GM12878 (cell line): ENCODE measurements at regions not wholly inside any gene's neighbourhood (a gene's known extent, or its start where the extent isn't known, plus 50 kb on each side); places are given as distances from the start of the nearest gene placed in this dataset.

Experiments
- ATAC-seq: fragments of 200-7000 bp; cut with Tn5 transposase; 3 replicates; pipeline ENCODE4 v1.9.1; 2020; ENCODE audit warnings: mild to moderate bottlenecking, moderate library complexity
- BruUV-seq: library from RNA; stranded (reverse); fragments of 400-500 nt; replicated peaks from 2 replicates; lab custom pipeline; 2021; lab: Mats Ljungman, UMichigan
- CTCF ChIA-PET: fragments of 300-600 bp; sonication (Branson Sonifier 250); formaldehyde crosslinking; extraction: SDS; loops from one replicate; lab custom pipeline; 2021; ENCODE audit warnings: inconsistent platforms; lab: Yijun Ruan, JAX
- POLR2A ChIA-PET: fragments of 350-600 bp; formaldehyde crosslinking; extraction: SDS; loops from one replicate; lab custom pipeline; 2021; ENCODE audit warnings: inconsistent platforms; lab: Charles Lee
- RAD21 ChIA-PET: fragments of 300-600 bp; sonication (Branson Sonifier 250); formaldehyde crosslinking; loops from one replicate; lab custom pipeline; 2023; ENCODE audit warnings: antibody characterized with exemption; ENCODE audit not compliant: unreplicated experiment; lab: Charles Lee
- SMC1A ChIA-PET: fragments of 300-600 bp; sonication (Branson Sonifier 250); formaldehyde crosslinking; loops from one replicate; lab custom pipeline; 2023; ENCODE audit not compliant: unreplicated experiment, uncharacterized antibody; lab: Charles Lee
- DNase-seq: peaks from one replicate; pipeline ENCODE4 v3.0.0-alpha.2; 2011; ENCODE audit warnings: low read depth, low spot score
- FAIRE-seq: peaks from 3 replicates; lab custom pipeline; 2011; peaks lifted over from hg19 to GRCh38; lab: Jason Lieb, UNC
- H2AFZ ChIP-seq: 2 replicates; pipeline ENCODE4 v1.6.0; 2011; ENCODE audit warnings: low read depth, low read length, control low read depth; ENCODE audit not compliant: control insufficient read depth
- H3K27ac ChIP-seq: 2 replicates; pipeline ENCODE4 v1.5.1; 2011; ENCODE audit warnings: control low read depth; ENCODE audit not compliant: control insufficient read depth, insufficient read depth
- H3K27me3 ChIP-seq, 2 experiments: replicated peaks in 1 of 2; 2 replicates each; pipeline versions ENCODE4 v1.6.0 to v1.6.1; 2011; ENCODE audit warnings: low read length in 1 of 2; ENCODE audit not compliant: control insufficient read depth in 2 of 2, insufficient read depth in 2 of 2
- H3K36me3 ChIP-seq, 2 experiments: 2 replicates each; pipeline ENCODE4 v1.5.1; 2011; ENCODE audit warnings: low read length in 1 of 2; ENCODE audit not compliant: control insufficient read depth in 2 of 2, insufficient read depth in 2 of 2
- H3K4me1 ChIP-seq: 2 replicates; pipeline ENCODE4 v1.6.1; 2011; ENCODE audit warnings: mild to moderate bottlenecking, low read length, moderate library complexity, mixed read lengths; ENCODE audit not compliant: control insufficient read depth, insufficient read depth
- H3K4me2 ChIP-seq: 2 replicates; pipeline ENCODE4 v1.6.0; 2011; ENCODE audit warnings: control low read depth; ENCODE audit not compliant: control insufficient read depth, insufficient read depth
- H3K4me3 ChIP-seq: fragments of 200-600 bp; sonication (generic); 2 replicates; pipeline ENCODE4 v1.5.1; 2016
- H3K79me2 ChIP-seq: 2 replicates; pipeline ENCODE4 v1.6.0; 2011; ENCODE audit warnings: low read length; ENCODE audit not compliant: control insufficient read depth, insufficient read depth
- H3K9ac ChIP-seq: 2 replicates; pipeline ENCODE4 v1.8.0; 2011; ENCODE audit warnings: low read length, control low read depth, mixed read lengths; ENCODE audit not compliant: control insufficient read depth, insufficient read depth
- H3K9me3 ChIP-seq: replicated peaks from 3 replicates; pipeline ENCODE4 v1.5.1; 2011; ENCODE audit warnings: mild to moderate bottlenecking, low read length; ENCODE audit not compliant: control insufficient read depth, insufficient read depth
- H4K20me1 ChIP-seq: 2 replicates; pipeline ENCODE4 v1.6.0; 2011; ENCODE audit not compliant: control insufficient read depth, insufficient read depth
- BACH1 ChIP-seq: fragments of 450-650 bp; IDR thresholded peaks from 2 replicates; pipeline ENCODE4 v1.6.1; 2017; ENCODE audit warnings: mild to moderate bottlenecking, borderline replicate concordance
- CBFB ChIP-seq: IDR thresholded peaks from 2 replicates; pipeline ENCODE4 v1.6.1; 2016; ENCODE audit warnings: antibody characterized with exemption, low read depth
- EP300 ChIP-seq, 2 experiments: fragments of 150-350 bp in 1 of 2; IDR thresholded peaks; 2 replicates each; pipeline ENCODE4 v1.6.1; 2011 to 2012; ENCODE audit warnings: low read depth in 2 of 2, low read length in 2 of 2, borderline replicate concordance in 1 of 2, improper control_type of control experiment in 1 of 2, inconsistent platforms in 1 of 2; ENCODE audit not compliant: control insufficient read depth in 1 of 2
- HDAC2 ChIP-seq: fragments of 200-600 bp; sonication (generic); IDR thresholded peaks from 2 replicates; pipeline ENCODE4 v1.6.1; 2017
- KAT2A ChIP-seq: conservative IDR thresholded peaks from 2 replicates; pipeline ENCODE4 v1.6.1; 2011; ENCODE audit warnings: low read depth, low read length; ENCODE audit not compliant: control insufficient read depth
- MTA2 ChIP-seq: fragments of 450-650 bp; IDR thresholded peaks from 2 replicates; pipeline ENCODE4 v1.6.1; 2016; ENCODE audit warnings: low read depth, mild to moderate bottlenecking, moderate library complexity
- MTA3 ChIP-seq: IDR thresholded peaks from 2 replicates; pipeline ENCODE4 v1.6.1; 2012; ENCODE audit warnings: low read length, inconsistent platforms, borderline replicate concordance
- MYC ChIP-seq: IDR thresholded peaks from 2 replicates; pipeline ENCODE4 v1.6.1; 2011; ENCODE audit warnings: mild to moderate bottlenecking, low read length, moderate library complexity, inconsistent platforms; ENCODE audit not compliant: insufficient read depth, insufficient replicate concordance, insufficient read length, severe bottlenecking
- NR2C1 ChIP-seq: fragments of 450-650 bp; IDR thresholded peaks from 2 replicates; pipeline ENCODE4 v1.6.1; 2017; ENCODE audit warnings: antibody characterized with exemption, mild to moderate bottlenecking, moderate library complexity
- RAD51 ChIP-seq: fragments of 450-650 bp; IDR thresholded peaks from 2 replicates; pipeline ENCODE4 v1.6.1; 2016; ENCODE audit warnings: moderate library complexity, mild to moderate bottlenecking, inconsistent platforms
- SIX5 ChIP-seq: IDR thresholded peaks from 2 replicates; pipeline ENCODE4 v1.6.1; 2011; ENCODE audit warnings: mild to moderate bottlenecking, low read depth, low read length, moderate library complexity; ENCODE audit not compliant: severe bottlenecking
- STAT3 ChIP-seq: IDR thresholded peaks from 2 replicates; pipeline ENCODE4 v1.6.1; 2011; ENCODE audit warnings: low read depth, low read length, improper control_type of control experiment
- TCF12 ChIP-seq: IDR thresholded peaks from 2 replicates; pipeline ENCODE4 v1.6.1; 2011; ENCODE audit warnings: low read depth, mild to moderate bottlenecking, low read length
- ZBED1 ChIP-seq: IDR thresholded peaks from 2 replicates; pipeline ENCODE4 v1.6.1; 2016; ENCODE audit warnings: borderline replicate concordance
- ZNF622 ChIP-seq: fragments of 450-650 bp; IDR thresholded peaks from 2 replicates; pipeline ENCODE4 v1.6.1; 2017; ENCODE audit warnings: mild to moderate bottlenecking, inconsistent platforms
- ZSCAN29 ChIP-seq: fragments of 450-650 bp; IDR thresholded peaks from 2 replicates; pipeline ENCODE4 v1.6.1; 2017; ENCODE audit warnings: mild to moderate bottlenecking, moderate library complexity
- WGBS: methylation state at CpG from one replicate; pipeline ENCODE4 v1.1.6; 2016; ENCODE audit warnings: low lambda C conversion rate; ENCODE audit not compliant: insufficient replicate concordance, insufficient coverage; ENCODE audit errors: missing lambda C conversion rate; 5-methylcytosine and 5-hydroxymethylcytosine counted together
- in situ Hi-C: fragments of 300-500 bp; cut with MboI; formaldehyde crosslinking; loops from 9 replicates; pipeline ENCODE4 v1.14.3; 2018; ENCODE audit warnings: mixed read lengths
- intact Hi-C: fragments of 100-400 bp; cut with micrococcal nuclease; formaldehyde crosslinking; loops from one replicate; pipeline ENCODE4 v1.14.2; 2022; ENCODE audit not compliant: unreplicated experiment
- TF ChIP-seq, protein P1 (sequence below): fragments of 450-650 bp; formaldehyde crosslinking; IDR thresholded peaks from 2 replicates; pipeline ENCODE4 v1.4.0; 2022; ENCODE audit warnings: mild to moderate bottlenecking, moderate library complexity

DNA sequence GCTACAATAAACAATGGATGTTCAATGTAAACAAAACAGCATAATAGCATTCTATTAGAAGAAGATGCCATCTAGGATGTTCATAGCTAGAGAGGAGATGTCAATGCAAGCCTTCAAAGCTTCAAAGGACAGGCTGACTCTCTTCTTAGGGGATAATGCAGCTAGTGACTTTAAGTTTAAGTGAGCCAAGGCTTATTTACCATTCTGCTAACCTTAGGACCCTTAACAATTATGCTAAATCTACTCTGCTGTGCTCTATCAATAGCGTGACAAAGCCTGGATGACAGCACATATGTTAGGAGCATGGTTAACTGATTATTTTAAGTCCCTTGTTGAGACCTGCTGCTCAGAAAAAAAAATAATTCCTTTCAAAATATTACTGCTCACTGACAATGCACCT is 106.0 kb upstream of the SSTR1 start:
- WGBS: 32% methylated on average over 1 of the region's 1 CpG
- POLR2A ChIA-PET: no interaction called here
- Histone ChIP-seq H3K4me3 (no peak overlapping the region), H3K27ac (no peak overlapping the region), H3K79me2 (no peaks in the 10 kb centered on the region), H3K9ac (no peak overlapping the region), H3K4me2 (no peak overlapping the region), H3K4me1 (no peaks in the 10 kb centered on the region), H3K9me3 (no peaks in the 10 kb centered on the region; the same call in 2 of the 3 replicates), H3K36me3 (no peaks in the 10 kb centered on the region), H3K27me3 (no peaks in the 10 kb centered on the region), H4K20me1 (no peaks in the 10 kb centered on the region), H2AFZ (no peak overlapping the region)
- TF ChIP-seq MTA3: no peak
- no peak for TF ChIP-seq CBFB
- no peak for TF ChIP-seq BACH1
- TF ChIP-seq NR2C1: no peak
- no peak for TF ChIP-seq STAT3
- TF ChIP-seq SIX5: no peak
- TF ChIP-seq KAT2A: no peak
- TF ChIP-seq RAD51: no peak
- TF ChIP-seq, protein P1, sequence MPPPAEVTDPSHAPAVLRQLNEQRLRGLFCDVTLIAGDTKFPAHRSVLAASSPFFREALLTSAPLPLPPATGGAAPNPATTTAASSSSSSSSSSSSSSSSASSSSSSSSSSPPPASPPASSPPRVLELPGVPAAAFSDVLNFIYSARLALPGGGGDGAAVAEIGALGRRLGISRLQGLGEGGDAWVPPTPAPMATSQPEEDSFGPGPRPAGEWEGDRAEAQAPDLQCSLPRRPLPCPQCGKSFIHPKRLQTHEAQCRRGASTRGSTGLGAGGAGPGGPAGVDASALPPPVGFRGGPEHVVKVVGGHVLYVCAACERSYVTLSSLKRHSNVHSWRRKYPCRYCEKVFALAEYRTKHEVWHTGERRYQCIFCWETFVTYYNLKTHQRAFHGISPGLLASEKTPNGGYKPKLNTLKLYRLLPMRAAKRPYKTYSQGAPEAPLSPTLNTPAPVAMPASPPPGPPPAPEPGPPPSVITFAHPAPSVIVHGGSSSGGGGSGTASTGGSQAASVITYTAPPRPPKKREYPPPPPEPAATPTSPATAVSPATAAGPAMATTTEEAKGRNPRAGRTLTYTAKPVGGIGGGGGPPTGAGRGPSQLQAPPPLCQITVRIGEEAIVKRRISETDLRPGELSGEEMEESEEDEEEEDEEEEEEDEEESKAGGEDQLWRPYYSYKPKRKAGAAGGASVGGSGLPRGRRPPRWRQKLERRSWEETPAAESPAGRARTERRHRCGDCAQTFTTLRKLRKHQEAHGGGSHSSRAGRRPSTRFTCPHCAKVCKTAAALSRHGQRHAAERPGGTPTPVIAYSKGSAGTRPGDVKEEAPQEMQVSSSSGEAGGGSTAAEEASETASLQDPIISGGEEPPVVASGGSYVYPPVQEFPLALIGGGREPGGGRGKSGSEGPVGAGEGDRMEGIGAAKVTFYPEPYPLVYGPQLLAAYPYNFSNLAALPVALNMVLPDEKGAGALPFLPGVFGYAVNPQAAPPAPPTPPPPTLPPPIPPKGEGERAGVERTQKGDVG: no peak
- no peak for TF ChIP-seq MYC
- no peak for TF ChIP-seq ZBED1
- TF ChIP-seq ZNF622: no peak
- TF ChIP-seq TCF12: no peak
- TF ChIP-seq MTA2: no peak
- no peak for TF ChIP-seq ZSCAN29
- no peak for TF ChIP-seq HDAC2
- no peak for TF ChIP-seq EP300 (IDR thresholded peaks at IDR 0.05; ENCODE audit: borderline replicate concordance in 1 of 2, control insufficient read depth in 1 of 2, low read depth in 2 of 2, low read length in 2 of 2)
- ATAC-seq (no peak), DNase-seq (no peak), FAIRE-seq (no peak)
- SMC1A ChIA-PET: no interaction called here
- in situ Hi-C loops: no loop called here
- no TSS peak for BruUV-seq
- CTCF ChIA-PET: no interaction called here
- intact Hi-C loops: no loop called here
- RAD21 ChIA-PET: no interaction called here
